ENCODE measurements at regions not wholly inside any gene's neighbourhood (a gene's known extent, or its start where the extent isn't known, plus 50 kb on each side); places are given as distances from the start of the nearest gene placed in this dataset.

GRCh38 chr1:234554218-234554697 is 55.7 kb downstream of the IRF2BP2 start:
- DNase-seq, result no peak

DNA sequence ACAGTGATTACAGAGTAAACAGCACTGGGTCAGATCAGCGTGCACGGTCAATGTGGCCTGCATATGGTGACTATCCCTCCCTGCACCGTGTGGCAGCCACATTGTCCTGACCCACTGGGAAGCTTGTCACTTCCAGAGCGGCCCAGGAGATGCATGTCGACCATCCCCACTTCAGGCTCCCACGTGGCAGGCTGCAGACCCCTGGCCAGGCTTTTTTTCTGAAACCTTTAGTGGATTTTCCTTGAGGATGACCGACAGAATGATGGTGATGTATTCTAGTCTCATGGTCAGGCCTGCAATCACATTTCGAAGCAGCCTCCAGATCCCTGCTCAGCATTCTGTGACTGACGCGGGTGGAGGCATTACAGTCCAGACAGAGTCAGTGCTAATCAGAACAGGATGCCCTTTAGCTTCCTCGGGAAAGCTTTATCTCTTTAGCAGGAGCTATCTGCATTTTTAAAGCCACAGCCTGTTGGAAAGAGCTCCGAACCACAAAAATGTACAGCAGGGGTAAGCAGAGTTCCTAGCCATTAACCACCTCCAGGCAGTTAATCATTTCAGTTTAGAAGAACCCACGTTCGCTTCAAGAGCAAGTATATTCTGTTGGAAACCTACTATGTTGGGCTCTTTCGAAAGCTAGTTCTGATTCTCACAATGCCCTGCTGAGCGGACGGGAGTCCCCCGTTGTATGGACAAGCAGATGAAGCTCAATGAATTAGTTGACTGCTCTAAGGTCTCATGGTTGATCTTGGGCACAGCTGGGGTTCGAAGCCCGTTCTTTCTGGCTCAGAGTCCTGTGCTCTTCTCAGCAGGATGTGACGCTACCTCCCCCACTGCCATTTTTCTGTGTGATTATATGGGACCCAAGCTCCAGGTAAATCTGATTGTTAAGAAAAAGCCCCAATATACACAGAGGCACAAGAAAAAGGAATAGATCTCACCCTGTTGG is 56.5 kb downstream of the IRF2BP2 start:
- no peak for DNase-seq

DNA sequence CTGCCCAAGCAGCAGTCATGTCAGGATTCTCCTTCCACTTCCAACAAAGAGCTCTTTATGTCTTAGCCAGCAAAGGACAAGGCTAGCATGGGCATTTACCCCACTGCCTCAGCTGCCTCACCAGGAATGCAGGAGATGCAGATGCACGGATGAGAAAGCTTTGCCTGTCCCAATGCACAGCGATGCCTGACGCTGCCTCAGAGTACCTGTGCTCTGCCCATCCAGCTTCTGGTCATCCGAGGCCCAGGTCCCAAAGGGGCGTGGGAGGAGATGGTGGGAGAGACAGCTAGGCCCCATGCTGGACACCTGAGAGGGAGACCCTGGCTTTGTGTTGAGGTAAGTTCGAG is 59.0 kb downstream of the IRF2BP2 start:
- no peak for DNase-seq

GRCh38 chr1:234550341-234551031 is 59.5 kb downstream of the IRF2BP2 start:
- DNase-seq, result no peak

DNA sequence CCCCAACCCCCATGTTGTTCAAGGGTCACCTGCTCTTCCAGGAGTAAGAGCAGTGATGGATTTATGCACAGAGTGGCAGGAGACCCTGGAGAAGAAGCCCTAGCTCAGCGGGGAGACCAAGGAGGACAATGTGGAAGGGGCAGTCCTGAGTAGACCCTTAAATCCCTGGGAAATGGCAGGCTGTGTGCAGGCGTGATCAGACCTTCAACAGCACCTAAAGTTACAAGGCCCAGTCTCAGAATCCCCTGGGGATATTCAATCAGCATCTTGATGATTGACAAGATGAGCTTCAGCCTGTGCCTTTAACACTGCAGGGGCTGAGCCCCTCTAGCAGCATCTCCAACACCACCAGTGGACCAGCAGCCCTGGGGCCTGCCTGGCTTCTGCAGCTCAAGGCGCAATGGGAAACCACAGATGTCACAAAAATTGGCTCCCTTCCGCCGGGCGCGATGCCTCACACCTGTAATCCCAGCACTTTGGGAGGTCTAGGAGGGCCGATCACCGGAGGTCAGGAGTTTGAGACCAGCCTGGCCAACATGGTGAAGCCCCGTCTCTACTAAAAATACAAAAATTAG is 60.4 kb downstream of the IRF2BP2 start:
- no peak for DNase-seq

DNA sequence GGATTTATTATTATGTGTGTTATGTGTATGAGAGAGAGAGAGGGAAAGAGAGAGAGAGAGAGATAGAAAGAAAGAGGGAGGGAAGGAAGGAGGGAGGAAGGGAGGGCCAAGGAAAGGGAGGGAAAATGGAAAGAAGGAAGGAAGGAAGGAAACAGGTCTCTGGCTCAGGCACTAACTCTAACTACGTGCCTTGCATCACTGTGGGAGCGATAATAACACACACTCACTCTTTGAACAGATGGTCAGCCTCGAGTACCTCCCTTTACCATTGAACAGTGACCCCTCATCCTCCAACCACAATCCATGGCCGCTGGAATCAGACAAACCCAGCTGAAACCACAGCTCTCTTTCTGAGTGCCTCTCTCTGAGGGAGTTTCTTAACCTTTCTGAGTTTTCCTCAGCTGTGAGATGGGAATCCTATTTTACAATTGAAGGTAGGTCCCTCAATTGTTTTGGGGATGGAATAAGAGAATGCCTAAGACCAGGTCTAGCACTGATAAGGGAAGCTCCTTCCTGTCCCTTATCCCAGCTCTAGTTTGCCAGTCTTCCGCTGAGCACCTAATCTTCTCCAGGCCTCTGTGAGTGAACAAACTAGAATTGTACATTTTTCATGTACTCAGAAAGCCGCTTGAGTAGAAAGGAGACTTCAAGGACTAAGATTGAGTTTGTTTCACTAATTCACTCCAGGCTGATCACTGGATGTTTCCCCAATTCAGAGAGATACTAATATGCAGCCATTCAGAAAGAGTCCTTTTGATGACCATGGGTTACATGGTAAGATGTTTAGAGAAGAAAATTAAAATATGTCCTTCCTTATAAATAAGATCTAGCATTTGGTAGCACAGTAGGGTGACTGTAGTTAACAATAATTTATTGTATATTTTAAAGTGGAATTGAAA is 62.8 kb downstream of the IRF2BP2 start:
- DNase-seq, result no peak

- no peak for DNase-seq
Measured at GRCh38 chr1:234546387-234546704, 63.6 kb downstream of the IRF2BP2 start.

GRCh38 chr1:234545517-234546386 is 64.2 kb downstream of the IRF2BP2 start:
- DNase-seq, result no peak

- DNase-seq, result peak; percentile 25 to 72 (median 46)
Measured at GRCh38 chr1:234544087-234544579, 65.2 kb upstream of the TARBP1 start.

- DNase-seq, result no peak
Measured at GRCh38 chr1:234543442-234544086, 64.6 kb upstream of the TARBP1 start.

DNA sequence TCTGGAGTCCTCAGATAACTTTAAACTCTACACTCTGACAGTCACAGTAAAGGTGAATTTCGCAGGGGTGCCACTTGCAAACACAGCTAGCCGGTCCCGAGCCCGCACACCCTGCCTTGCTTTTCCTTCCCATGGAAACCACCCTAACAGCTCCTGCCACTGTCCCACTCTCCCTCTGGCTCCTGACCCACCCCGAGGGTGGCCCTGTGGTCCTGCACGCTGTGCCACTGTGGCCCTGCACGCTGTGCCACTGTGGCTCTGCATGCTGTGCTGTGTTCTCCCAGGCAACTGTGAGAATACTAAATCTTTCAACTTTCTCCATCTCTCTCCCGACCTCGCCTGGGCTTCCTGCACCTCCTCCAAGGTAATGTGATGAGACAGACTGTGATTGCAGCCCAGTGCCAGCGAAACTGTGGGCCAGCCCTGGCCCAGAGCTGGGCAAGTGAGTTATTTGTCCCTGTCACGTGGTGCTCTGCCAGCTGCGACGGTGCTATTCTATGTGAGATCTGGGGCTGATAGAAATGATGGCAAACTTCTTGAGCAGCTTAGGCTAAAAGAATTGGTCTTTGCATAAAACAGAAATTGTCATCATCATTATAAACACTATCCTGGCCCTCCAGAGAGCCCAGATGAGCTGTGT is 63.4 kb upstream of the TARBP1 start:
- DNase-seq, result no peak

DNA sequence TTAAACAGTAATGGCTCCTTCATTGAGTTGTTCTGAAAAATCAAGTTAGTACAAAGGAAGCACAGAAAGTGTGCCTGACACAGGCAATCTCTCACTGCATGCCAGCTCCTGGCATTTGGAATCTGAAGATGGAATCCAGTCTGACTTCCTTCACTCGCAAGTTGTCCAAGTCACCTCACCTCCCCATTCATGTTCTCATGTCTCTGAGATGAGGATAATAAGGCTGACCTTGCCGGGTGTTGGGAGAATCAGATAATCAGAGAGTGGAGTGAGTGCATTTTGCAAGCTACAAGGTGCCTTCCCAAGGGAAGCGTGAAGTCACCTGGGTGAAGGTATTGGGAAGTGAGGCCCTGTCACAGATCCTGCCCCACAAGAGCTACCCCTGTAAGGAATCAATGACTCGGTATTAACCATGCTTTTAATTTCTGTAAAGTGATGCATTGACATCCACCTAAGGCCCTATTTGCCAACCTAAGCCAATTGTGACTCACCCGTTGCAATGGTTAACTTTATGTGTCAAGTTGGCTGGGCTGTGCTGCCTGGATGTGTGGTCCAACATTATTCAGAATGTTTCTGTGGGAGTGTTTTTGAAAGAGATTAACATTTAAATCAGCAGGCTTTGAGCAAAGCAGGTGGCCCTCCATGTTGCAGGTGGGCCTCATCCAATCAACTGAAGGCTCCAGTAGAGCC is 62.5 kb upstream of the TARBP1 start:
- DNase-seq, result no peak

- DNase-seq, result no peak
Measured at GRCh38 chr1:234540404-234540762, 61.4 kb upstream of the TARBP1 start.

DNA sequence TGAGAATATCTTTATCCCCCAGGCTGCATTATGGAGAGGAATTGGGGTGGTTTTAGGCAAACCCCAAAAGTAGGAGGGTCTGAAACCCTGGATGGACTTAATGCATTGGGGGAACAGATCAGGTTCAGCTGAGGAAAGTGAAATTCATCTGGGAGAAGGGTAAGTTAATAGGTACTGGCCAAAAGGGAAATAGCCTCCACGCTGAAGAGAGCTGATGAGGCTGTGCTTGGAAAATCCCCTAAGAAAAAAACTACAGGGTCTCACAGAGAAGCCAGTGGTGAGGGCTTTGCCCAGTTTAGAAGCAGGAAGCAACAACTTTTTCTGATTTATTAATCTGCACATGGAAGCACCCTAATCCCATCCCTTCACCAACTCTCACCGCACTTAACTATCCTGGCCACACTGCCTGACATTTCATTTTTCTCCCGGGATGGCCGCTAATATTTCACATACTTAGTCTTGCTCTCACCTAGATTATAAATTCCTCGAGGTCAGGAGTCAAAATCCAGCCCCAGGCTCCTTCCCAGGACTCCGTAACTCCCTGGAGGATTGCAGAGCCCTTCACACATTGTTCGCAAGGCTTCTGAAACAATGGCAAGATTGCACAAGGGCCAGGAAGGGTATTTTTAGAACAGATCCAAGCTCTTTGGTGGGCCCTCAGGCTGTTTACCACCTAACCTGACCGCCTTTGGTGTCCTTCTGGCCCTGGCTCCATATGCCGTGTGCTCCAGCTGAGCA is 60.9 kb upstream of the TARBP1 start:
- DNase-seq, result no peak

- no peak for DNase-seq
Measured at GRCh38 chr1:234538930-234539649, 60.1 kb upstream of the TARBP1 start.

DNA sequence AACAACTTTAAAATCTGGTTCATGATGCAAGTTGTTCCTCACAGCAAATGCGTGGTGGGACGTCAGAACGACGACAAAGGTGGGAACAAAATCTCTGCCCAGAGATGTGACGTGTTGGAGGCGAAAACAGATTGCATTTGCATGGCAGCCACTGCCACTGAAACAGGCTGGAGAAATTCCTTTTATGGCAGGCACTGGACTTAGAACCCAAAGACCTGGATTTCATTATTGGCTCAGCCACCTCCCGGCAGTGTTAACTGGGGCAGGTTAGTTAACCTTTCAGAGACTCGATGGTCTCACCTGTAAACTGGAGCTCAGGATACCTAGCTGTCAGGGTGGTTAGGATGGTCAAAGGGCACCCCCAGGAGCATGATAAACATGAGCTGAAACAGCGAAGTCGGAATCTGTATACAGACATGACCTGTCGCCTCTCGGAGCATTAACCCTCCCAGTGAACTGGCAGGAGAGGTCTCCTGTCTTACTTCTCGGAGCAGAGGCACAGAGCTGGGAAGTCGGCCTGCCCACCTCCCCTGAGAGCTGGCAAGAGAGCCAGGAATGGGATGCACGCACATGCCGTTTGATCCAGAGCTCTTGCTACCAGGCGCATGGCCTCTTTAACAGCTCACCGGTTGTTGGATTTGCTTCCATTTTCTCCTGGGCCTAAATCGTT is 59.2 kb upstream of the TARBP1 start:
- no peak for DNase-seq

DNA sequence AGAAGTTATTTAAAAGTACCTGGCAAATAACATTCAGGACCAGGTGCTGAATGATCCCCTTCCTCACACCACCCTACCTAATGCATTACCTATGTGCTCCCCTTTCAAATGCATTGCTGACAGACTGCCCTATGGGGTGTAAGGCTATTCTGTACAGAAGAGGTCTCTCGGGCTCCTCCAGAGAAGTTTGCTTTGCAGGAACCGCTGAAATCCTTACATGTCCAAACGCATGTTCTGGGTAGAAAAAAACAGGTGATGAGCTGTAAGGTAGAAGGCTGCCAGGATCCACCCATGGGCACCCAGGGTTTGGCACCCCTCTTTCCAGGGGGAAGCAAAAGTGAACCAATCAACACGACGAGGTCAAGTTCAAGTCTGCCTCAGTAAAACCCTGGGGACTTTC is 58.3 kb upstream of the TARBP1 start:
- no peak for DNase-seq

- no peak for DNase-seq
Measured at GRCh38 chr1:234536741-234537140, 57.8 kb upstream of the TARBP1 start.

Measured in stimulated activated naive CD4-positive, alpha-beta T cell (primary cell).